HG02870 (cell line): ENCODE measurements at regions not wholly inside any gene's neighbourhood (a gene's known extent, or its start where the extent isn't known, plus 50 kb on each side); places are given as distances from the start of the nearest gene placed in this dataset.

Source experiments
- ATAC-seq: cut with Tn5 transposase; IDR thresholded peaks from one replicate; pipeline ENCODE4 v1.9.1; 2021; ENCODE audit warnings: mild to moderate bottlenecking, moderate library complexity; ENCODE audit not compliant: unreplicated experiment

DNA sequence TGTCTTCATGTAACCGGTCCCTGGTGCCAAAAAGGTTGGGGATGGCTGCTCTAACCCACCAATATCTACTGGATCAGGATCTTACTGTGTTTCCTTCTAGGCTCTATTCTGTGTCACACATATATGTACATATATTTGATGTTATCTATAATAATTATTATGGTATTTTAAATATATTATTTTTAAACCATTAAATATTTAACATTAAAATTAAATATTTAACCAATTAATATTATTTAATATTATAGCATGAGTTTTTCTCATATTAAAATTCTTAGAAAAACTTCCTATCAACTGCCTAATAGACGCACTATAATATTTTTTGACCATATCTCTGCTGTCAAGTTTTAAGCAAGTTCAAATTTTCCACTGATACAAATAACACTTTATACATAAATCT is 196.9 kb upstream of the PLET1 start:
- no peak for ATAC-seq

DNA sequence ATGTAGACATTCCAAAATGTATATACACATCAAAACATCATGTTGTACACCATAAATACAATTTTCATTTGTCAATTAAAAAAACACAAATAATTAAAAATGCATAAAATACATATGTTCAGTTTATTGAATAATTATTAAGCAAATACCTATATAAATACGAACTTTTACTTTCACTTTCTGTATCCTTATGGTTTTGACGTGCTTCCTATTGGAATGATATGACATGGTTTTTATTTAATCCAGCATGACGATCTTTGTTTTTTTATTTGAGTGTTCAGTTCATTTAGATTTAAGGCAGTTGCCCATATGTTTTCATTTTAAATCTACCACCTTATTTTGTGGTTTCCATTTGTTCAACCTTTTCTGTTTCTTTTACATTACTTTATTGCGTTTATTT is 198.3 kb upstream of the PLET1 start:
- no peak for ATAC-seq

DNA sequence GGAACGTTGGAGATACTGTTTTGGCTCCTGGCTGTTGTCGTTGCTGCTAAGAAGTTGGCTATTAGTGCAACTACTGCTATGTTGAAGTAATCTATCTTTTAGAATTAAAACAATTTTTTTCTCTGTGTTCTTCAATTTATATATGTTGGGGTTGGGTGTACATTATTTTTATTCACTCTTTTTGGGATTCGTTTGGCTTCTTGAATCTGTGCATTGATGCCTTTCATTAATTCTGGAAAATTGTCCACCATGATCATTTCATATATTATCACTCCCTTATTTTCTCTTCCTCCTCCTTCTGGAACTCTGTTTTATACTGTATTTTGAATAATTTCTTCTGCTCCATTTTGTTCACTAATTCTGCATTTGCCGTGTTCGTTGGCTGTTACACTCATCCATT is 199.5 kb upstream of the PLET1 start:
- no peak for ATAC-seq

DNA sequence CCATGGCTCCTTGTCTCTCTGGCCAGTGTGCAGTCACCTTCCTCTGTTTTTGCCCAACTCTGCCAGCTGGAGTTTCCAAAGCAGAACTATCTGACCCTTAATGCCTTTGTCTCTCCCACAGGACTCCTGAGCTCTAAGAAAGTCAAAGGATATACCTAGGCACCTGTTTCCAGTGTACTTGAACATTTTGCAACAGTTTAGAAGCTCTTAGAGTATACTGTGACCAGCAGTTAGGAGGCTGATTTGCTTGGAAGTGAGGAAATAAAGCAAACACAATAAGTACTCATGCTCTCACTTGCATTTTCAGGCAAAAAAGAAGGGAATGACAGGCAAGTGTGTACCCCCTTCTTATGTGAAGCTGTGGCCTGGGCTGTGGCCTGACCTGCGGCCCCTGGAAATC is 204.3 kb upstream of the PLET1 start:
- ATAC-seq: no peak

DNA sequence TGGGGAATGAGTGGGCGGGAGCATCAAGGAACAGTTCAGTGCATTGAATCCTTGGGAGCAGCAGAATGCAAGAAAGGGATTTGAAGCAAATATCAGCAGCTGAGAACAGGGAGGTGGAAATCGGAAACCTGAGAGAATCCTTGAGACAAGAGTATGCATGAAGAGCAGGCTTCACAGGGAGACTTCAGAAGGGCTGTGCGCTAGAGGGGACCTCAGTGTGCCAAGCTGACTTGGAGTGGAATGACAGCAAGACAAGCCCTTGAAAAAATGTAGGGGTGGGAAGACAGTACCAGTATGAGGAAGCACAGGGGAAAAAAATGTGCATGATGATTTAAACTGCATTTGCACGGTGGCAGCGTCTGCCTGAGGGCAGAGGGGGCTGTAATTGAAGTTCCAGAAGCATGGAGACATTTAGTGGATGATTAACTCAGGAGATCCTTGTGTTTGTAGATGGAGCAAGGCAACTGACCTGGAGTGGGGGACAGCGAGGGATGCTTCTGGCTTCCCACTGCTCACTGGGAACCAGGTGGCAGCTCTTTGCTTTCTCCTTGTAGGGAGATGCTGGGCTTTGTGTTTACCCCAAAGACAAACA is 204.9 kb upstream of the PLET1 start:
- ATAC-seq: no peak

DNA sequence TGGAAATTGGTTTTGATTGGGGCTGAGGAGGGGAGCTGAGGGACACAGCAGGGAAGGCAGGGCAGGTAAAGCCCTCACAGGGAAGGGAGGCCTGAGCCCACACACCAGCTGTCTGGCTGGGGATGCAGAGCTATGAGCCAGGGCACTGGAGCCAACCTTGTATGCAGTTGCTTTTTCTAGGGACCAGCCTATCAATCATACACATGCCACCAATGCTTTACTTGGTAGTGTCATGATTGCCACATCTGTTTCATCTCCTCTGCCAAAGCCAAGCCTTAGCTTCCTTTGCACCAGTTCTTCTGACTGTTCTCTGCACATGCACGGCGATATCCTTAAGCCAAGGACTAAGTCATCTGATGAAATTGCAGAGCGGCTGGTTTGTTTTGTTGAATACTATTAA is 207.1 kb upstream of the PLET1 start:
- no peak for ATAC-seq

DNA sequence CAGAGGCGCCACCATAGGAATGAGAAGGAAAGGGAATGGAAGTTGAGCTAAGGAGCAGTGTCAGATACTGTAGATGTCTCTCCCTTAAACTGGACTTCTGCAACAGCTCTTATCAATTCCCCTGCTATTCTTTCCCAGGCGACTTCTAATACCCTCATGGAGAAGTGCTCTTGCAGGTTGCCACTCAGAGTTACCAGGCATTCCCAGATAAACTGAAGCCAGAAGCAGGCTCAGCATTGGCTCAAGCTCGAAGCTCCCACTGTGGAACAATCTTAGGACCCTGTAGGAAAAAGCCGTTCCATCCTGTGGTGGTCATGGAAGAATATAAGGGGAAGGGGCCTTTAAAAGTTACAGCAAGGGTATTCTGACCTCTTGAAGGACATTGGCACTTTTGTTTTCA is 208.7 kb upstream of the PLET1 start:
- ATAC-seq: no peak

DNA sequence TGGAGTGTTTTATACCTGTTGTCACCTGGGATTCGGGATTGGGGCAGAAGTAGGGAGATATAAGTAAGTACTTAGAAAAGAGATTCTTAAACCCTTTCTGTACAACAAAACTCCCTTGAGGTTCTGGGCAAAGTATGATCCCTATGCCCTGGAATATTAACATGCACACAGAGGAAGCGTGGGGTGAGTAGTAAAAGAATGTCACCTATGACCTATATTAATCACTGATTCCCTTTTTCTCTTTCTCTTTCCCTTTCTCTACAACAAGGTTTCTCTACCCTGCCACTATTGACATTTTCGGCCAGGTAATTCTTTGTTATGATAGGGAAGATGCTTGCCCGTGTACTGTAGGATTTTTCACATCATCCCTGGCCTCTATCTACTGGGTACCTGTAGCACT is 209.7 kb upstream of the PLET1 start:
- no peak for ATAC-seq

DNA sequence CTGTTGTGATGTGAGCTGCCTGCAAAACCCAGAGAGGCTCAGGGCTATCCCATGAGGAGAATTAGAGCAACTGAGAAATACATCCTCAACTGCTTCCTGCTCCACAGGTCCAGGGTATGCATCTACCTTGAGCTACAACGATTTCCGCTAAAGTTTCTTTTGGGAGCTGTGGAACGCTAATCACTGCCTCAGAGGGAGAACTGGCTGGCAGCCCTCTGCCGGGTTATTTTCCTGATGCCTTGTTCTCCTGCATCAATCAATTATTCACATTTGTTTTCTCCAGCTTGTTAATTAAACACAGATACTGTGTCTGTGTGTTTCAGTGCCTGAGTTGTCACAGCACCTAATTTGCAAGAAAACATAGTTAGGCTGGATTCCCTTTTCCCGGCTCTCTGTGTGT is 211.1 kb upstream of the PLET1 start:
- ATAC-seq: no peak

DNA sequence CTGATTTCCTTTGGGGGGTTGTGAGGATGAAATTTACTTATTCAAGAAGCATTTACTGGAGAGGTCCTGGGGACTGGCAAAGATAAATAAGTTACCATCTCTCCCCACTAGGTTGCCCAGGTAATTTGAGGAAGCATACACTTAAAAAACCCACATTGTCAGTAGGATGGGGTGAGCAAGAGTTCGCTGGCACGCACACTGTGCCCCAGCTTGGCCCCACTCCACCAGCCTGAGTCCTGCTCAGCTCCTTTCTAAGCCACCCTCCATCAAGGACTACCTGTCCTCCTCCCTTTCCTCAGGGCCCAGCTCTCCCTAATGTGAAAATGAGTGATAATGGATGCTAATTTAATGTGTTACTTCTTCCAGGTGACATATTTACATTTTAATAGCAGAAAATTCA is 216.5 kb upstream of the PLET1 start:
- ATAC-seq: no peak

DNA sequence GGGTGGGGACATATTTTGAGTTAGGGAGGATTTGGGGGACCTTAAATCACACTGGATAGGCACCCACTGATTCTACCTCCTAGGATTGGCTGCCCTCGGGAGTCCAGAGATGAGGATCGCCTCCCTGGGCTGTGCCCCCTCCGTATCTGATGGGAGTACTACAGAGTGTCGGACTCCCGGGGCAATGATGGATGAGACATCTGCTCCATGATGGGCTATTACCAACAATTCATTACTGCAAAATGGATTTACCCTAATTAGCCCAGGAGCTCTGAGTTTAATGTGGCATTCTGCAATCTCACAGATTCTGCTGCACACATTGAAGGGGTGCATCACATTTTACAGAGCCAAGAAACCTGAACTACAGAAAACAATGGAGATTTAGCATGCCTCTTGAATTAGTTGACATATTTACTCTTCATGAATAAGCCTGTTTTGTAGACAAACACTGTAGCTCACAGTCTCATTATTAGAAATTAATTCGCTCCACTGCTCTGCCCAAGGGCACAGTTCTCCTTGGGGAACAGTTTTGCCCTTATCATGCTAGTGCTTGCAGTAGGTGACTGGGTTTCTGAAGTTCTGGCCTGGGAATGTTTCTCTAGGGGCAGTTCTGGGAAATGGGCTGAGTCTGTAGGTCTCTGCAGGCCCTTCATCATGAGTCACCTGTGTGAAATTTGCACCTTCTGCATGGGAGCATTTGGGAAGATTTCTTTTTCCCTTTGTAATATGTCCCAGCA is 217.1 kb upstream of the PLET1 start:
- no peak for ATAC-seq

DNA sequence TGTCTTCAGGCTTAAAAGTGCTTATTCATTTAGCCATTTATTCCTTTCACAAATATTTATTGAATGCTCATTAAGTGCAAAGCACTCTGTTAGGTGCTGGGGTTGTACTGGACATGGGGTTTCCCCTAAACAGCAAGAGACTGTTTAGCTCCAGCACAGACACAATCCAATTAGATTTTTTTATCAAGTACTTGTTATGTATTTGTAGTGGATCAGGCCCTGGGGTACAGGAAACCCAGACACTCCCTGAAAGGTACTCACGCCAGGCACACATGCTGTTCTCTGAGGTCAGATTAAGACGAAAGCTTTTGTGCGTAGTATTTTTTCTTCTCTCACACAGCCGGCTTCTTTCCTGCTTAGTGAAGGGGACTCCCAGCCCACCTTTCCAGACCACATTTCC is 218.1 kb upstream of the PLET1 start:
- ATAC-seq: no peak

DNA sequence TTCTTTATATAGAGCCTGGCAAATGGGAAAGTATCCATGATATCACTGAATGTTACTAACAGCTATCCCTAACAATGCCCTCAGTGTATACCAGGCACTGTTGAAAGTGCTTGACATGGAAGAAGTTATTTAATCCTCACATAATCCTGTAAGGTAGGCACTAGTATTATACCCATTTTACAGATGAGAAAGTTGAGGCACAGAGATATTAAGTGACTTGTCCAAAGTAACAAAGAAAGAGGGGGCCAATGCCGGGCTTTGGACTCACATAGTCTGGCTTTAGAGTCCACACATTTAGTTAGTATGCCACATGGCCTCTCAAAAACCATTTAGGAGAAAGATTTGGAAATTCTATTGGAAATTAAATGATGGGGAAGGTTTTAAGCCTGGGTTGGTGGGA is 220.8 kb upstream of the PLET1 start:
- ATAC-seq: no peak

DNA sequence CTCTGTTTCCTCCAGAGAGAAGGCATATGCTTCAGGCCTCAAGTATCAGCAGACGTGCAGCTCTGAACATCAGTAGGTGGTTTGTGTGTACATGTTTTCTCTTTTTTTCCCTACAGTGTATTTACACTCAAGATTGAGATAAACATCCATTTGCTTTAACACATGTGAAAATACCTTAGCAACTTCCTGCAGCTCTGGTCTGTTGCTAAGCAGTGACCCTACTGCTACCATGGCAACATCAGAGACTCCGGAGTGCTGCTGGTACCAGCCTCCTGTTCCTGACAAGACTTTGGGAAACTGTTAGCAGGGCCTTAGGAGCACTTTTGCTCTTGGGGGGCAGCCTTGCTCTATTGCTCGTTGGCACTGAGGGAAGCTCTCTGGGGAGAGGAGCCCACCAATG is 221.2 kb upstream of the PLET1 start:
- ATAC-seq: no peak

DNA sequence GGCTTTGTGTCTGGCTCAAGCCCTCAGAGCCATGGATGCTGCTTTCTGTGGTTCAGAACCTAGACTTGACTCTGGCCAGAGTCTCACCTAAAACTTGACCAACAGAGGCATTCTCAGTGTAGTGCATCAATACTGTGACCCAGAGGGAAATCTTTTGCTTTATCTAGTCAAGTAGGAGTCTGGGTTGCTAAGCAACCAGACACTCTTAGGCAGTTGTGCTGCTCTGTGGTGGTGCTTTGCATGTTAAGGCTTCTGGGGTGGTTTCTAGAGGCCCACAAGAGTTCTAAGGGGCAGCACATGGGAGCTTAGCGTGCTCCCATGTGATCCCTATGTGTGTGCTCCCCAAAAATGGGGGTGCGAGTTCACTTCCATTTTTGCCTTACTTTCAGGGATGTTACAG is 224.6 kb upstream of the PLET1 start:
- ATAC-seq: peak; percentile 57

DNA sequence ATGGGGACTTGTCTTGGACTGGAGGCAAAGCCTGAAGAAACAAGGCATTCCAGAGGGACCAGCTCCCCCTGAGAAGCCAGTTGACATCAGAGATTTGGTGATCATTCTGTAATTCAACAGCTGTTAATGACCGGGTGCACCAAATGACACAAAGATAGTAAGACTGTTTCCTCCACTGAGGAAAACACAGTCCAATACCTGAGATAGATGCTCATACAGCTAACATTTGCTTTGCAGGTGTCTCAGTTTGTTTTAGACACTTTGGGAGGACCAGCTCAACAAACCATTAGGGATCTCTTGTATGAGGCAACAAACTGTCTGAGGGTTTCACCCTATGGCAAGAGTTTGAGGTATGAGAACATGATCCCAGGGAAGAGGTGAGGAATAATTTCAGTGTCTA is 237.2 kb upstream of the PLET1 start:
- no peak for ATAC-seq

DNA sequence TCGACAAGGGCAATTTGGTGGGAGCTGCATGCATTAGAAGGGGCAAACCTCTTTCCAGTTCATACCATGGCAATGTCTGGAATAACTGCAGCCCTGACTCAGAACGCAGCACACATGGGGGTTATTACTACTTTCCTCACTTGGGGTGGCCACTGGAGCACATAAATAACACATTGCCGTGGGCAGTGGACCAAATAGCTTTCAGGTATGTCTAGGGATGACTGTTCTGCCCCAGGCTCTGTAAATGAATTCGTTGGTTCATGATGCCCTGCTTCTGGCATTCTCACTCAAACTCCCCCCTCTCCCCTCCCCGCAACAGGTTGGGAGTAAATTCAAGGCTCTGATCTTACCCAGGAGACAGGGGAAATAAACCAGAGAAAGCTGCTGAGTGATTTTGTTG is 238.0 kb upstream of the PLET1 start:
- ATAC-seq: no peak

DNA sequence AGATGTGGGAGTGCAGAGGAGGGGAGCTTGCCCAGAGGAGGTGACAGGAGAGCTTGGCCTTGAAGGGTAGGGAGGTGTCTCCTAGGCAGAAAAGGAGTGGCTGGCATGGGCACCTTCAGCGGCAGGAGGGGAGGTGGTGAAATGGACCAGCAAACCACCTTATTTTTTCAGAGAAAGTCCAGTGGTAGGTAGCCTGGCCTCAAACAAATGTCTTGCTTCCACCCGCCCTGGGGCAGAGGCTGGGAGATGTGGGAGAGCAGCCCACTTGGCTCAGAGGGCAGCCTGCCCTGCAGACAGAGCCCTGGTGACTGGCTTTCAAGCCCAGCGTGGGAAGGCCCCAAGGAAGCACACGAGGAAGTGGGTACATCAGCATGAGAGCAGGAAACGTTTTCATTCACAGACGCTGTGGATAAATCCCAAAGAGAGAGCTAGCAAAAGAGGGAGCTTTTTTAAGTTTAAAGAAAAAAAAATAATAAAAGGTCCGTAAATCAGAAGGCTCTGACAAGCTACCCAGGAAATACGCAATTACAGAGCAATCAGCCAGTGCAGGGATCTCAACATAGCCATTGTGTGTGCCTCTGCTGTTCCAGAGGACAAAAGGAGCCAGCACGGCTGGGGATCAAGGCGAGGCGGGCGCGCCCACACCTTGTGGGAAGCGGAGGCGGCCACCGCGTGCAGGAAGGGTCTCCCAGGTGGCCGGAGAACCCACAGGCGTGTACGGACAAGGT is 238.7 kb upstream of the PLET1 start:
- ATAC-seq: no peak

DNA sequence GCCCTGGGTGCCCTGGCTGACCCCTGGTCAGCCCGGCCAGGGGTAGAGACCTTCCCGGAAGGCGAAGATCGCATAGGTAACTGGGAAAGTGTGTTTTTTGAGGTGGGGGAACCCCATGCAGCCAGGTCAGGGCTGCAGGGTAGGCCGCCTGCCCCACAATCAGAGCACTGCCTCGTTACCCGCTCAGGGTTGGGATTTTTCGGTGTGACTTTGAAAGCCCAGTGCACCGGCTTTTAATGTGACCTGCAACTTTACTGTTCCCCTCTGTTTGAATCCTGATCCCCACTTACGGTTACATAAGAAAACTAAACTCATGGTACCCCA is 239.2 kb upstream of the PLET1 start:
- no peak for ATAC-seq

DNA sequence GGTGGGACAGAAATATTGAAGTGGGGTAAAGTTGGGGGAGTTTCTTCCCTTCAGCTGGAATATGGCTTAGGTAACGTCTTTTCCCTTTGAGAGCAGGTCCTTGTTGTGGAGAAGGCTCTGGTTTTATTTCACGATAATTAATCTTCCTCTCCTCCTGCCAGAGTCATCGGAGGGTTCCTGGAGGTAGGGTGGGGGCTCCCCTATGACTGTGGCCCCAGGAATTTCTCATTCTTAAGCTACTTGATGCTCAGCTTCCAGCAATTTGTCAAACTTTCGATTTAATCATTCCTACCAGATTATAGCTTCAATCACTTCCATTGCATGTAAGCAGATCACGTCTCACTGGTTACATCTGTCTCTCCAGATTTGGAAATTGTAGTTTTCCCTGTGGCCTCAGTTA is 242.8 kb upstream of the PLET1 start:
- ATAC-seq: no peak

DNA sequence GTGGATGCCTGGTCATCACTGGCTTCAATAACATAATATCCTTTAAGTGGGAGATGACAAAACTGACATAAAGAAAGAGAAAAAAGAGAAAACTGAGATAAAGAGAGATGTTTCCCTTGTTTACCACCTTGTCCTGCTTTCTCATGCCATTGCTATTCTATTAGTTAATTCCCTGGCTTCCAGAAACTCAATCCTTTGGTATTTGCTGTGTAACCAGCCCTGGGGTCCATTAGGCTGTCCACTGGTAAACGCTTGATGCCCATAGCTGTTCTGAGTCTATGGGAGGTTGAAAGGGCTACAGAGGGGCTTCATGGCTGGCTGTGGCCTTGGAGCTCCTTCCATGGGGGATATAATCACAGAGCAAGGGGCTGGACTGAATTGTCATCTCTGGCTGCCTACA is 243.4 kb upstream of the PLET1 start:
- no peak for ATAC-seq

DNA sequence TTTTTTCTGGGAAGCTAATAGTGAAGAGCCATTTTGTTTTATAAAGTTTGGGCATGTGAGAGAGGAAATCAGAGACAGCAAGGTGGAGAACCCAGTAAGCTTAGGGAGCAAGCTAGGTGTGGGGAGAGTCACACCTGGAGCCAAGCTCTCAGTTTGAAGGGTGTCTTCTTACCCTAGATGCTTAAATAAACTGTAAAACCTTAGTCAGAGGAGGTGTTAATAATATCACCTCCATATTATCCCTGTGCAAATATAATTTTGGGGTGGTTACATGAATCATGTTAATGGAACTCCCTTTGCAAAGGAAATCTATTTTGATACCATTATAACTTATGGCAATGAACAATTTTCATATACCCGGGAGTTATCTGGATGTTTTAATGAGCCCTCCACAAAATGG is 246.2 kb upstream of the PLET1 start:
- ATAC-seq: no peak

DNA sequence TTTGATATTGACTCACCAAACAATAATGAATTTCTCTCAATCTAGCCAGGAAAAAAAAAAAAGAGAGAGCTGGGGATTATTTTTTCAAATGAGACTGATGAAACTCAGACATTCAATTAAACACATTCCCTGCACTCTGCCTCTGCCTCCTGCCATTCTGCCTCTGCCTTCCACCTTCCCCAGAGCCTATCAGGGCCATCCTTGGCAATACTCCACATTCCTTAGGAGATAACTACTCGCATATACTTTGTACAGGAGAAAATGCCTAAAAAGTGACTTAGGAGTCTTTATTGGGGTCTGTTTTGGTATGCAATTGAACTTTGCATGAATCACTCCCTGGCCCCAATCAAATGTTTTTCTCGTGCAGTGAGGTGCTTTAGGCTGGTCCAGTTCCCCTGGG is 246.6 kb upstream of the PLET1 start:
- no peak for ATAC-seq
